OCI-LY1 (cell line): ENCODE measurements at regions not wholly inside any gene's neighbourhood (a gene's known extent, or its start where the extent isn't known, plus 50 kb on each side); places are given as distances from the start of the nearest gene placed in this dataset.

Experiments used
- H2AFZ ChIP-seq: fragments of 200-600 bp; sonication (generic), shearing (Covaris generic); 2 replicates; pipeline ENCODE4 v1.6.0; 2014; ENCODE audit warnings: antibody characterized with exemption, mild to moderate bottlenecking, low read length
- H3F3A ChIP-seq: fragments of 200-600 bp; sonication (generic), shearing (Covaris generic); 2 replicates; pipeline ENCODE4 v1.6.0; 2014; ENCODE audit warnings: mild to moderate bottlenecking, antibody characterized with exemption, low read length, moderate library complexity; ENCODE audit not compliant: insufficient read depth
- H3K27ac ChIP-seq: fragments of 200-600 bp; sonication (generic); 2 replicates; pipeline ENCODE4 v1.5.1; 2014; ENCODE audit warnings: low read length, mixed run types, mild to moderate bottlenecking, low read depth; ENCODE audit not compliant: poor library complexity, severe bottlenecking
- H3K27me3 ChIP-seq: fragments of 200-600 bp; sonication (generic); 2 replicates; pipeline ENCODE4 v1.6.0; 2014; ENCODE audit warnings: antibody characterized with exemption, mild to moderate bottlenecking, low read length, moderate library complexity; ENCODE audit not compliant: insufficient read depth
- H3K36me3 ChIP-seq: fragments of 200-600 bp; sonication (generic); 2 replicates; pipeline ENCODE4 v1.6.1; 2014; ENCODE audit warnings: mild to moderate bottlenecking, antibody characterized with exemption, low read length, moderate library complexity, mixed read lengths; ENCODE audit not compliant: insufficient read depth
- H3K4me1 ChIP-seq: fragments of 200-600 bp; sonication (generic); 2 replicates; pipeline ENCODE4 v1.5.1; 2014; ENCODE audit warnings: mild to moderate bottlenecking, low read length, moderate library complexity; ENCODE audit not compliant: insufficient read depth, severe bottlenecking
- H3K4me2 ChIP-seq: fragments of 200-600 bp; sonication (generic), shearing (Covaris generic); 2 replicates; pipeline ENCODE4 v1.6.1; 2014; ENCODE audit warnings: low read length
- H3K4me3 ChIP-seq: fragments of 200-600 bp; sonication (generic); 2 replicates; pipeline ENCODE4 v1.5.1; 2014; ENCODE audit warnings: low read length, low read depth, mild to moderate bottlenecking, mixed read lengths; ENCODE audit not compliant: poor library complexity, severe bottlenecking
- H3K79me2 ChIP-seq: fragments of 200-600 bp; shearing (Covaris generic); 2 replicates; pipeline ENCODE4 v1.6.1; 2016; ENCODE audit warnings: mixed run types, low read length, mixed read lengths; ENCODE audit not compliant: insufficient read depth
- H3K9ac ChIP-seq: fragments of 200-600 bp; sonication (generic), shearing (Covaris generic); 2 replicates; pipeline ENCODE4 v1.6.1; 2014; ENCODE audit warnings: mild to moderate bottlenecking, low read length, mixed read lengths
- H3K9me2 ChIP-seq: fragments of 200-600 bp; sonication (generic), shearing (Covaris generic); 2 replicates; pipeline ENCODE4 v1.6.1; 2014; ENCODE audit warnings: low read depth, mild to moderate bottlenecking, low read length, mixed read lengths
- H3K9me3 ChIP-seq: fragments of 200-600 bp; shearing (Covaris generic); 2 replicates; pipeline ENCODE4 v1.6.1; 2014; ENCODE audit warnings: low read length, mixed read lengths
- H4K20me1 ChIP-seq: fragments of 200-600 bp; sonication (generic), shearing (Covaris generic); 2 replicates; pipeline ENCODE4 v1.6.0; 2016; ENCODE audit warnings: mild to moderate bottlenecking, low read length; ENCODE audit not compliant: insufficient read depth
- EZH2 ChIP-seq: fragments of 200-600 bp; sonication (generic), shearing (Covaris generic); IDR thresholded peaks from 2 replicates; pipeline ENCODE4 v1.8.0; 2017; ENCODE audit warnings: borderline replicate concordance, mixed run types, mild to moderate bottlenecking, antibody characterized with exemption, low read length, moderate library complexity, mixed read lengths
- TF ChIP-seq, protein P1 (sequence below): fragments of 200-600 bp; sonication (generic), shearing (Covaris generic); IDR thresholded peaks from 2 replicates; pipeline ENCODE4 v1.5.1; 2017; ENCODE audit warnings: mild to moderate bottlenecking, antibody characterized with exemption, low read length, moderate library complexity, mixed read lengths

- no peak overlapping the region for H3K4me2 ChIP-seq
- H4K20me1 ChIP-seq, result no peaks in the 10 kb centered on the region
- no peaks in the 10 kb centered on the region for H3K9me2 ChIP-seq
- no peaks in the 10 kb centered on the region for H3K27me3 ChIP-seq
- no peak for TF ChIP-seq EZH2
- TF ChIP-seq, protein P1, sequence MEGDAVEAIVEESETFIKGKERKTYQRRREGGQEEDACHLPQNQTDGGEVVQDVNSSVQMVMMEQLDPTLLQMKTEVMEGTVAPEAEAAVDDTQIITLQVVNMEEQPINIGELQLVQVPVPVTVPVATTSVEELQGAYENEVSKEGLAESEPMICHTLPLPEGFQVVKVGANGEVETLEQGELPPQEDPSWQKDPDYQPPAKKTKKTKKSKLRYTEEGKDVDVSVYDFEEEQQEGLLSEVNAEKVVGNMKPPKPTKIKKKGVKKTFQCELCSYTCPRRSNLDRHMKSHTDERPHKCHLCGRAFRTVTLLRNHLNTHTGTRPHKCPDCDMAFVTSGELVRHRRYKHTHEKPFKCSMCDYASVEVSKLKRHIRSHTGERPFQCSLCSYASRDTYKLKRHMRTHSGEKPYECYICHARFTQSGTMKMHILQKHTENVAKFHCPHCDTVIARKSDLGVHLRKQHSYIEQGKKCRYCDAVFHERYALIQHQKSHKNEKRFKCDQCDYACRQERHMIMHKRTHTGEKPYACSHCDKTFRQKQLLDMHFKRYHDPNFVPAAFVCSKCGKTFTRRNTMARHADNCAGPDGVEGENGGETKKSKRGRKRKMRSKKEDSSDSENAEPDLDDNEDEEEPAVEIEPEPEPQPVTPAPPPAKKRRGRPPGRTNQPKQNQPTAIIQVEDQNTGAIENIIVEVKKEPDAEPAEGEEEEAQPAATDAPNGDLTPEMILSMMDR, result no peak
- H3K9ac ChIP-seq, result no peak overlapping the region
- H3K4me1 ChIP-seq, result no peaks in the 10 kb centered on the region
- H3F3A ChIP-seq, result no peaks in the 10 kb centered on the region
- H3K27ac ChIP-seq, result no peak overlapping the region
- no peak overlapping the region for H3K4me3 ChIP-seq
- no peaks in the 10 kb centered on the region for H3K36me3 ChIP-seq
- no peaks in the 10 kb centered on the region for H3K9me3 ChIP-seq
- H3K79me2 ChIP-seq, result no peaks in the 10 kb centered on the region
- H2AFZ ChIP-seq, result no peak overlapping the region
Observed at GRCh38 chr9:102202126-102202525, 463.7 kb upstream of the GRIN3A start.

GRCh38 chr9:102185962-102186361, 447.5 kb upstream of the GRIN3A start:
- H4K20me1 ChIP-seq, result no peaks in the 10 kb centered on the region
- no peaks in the 10 kb centered on the region for H3F3A ChIP-seq
- no peak overlapping the region for H3K4me3 ChIP-seq
- H3K9me2 ChIP-seq, result no peaks in the 10 kb centered on the region
- H3K9ac ChIP-seq, result no peak overlapping the region
- no peak overlapping the region for H2AFZ ChIP-seq
- H3K27ac ChIP-seq, result no peak overlapping the region
- H3K4me1 ChIP-seq, result no peaks in the 10 kb centered on the region
- H3K79me2 ChIP-seq, result no peaks in the 10 kb centered on the region
- no peaks in the 10 kb centered on the region for H3K9me3 ChIP-seq
- TF ChIP-seq, protein P1, result no peak
- no peak for TF ChIP-seq EZH2
- no peak overlapping the region for H3K4me2 ChIP-seq
- H3K36me3 ChIP-seq, result no peaks in the 10 kb centered on the region
- no peaks in the 10 kb centered on the region for H3K27me3 ChIP-seq

GRCh38 chr9:102185371-102185770, 446.9 kb upstream of the GRIN3A start:
- no peaks in the 10 kb centered on the region for H3K79me2 ChIP-seq
- H3K27ac ChIP-seq, result no peak overlapping the region
- H3K9ac ChIP-seq, result no peak overlapping the region
- no peaks in the 10 kb centered on the region for H3K36me3 ChIP-seq
- no peaks in the 10 kb centered on the region for H4K20me1 ChIP-seq
- H3K4me2 ChIP-seq, result no peak overlapping the region
- H3K9me2 ChIP-seq, result no peaks in the 10 kb centered on the region
- no peaks in the 10 kb centered on the region for H3K9me3 ChIP-seq
- H3K4me1 ChIP-seq, result no peaks in the 10 kb centered on the region
- no peak overlapping the region for H3K4me3 ChIP-seq
- H3F3A ChIP-seq, result no peaks in the 10 kb centered on the region
- no peak overlapping the region for H2AFZ ChIP-seq
- no peak for TF ChIP-seq EZH2
- TF ChIP-seq, protein P1, result no peak
- H3K27me3 ChIP-seq, result no peaks in the 10 kb centered on the region
